Gastroesophageal sphincter (tissue), 3 donors: ENCODE measurements at regions not wholly inside any gene's neighbourhood (a gene's known extent, or its start where the extent isn't known, plus 50 kb on each side); places are given as distances from the start of the nearest gene placed in this dataset.

Source experiments
- CTCF ChIP-seq, 4 experiments: fragments of 200-600 bp in 2 of 4; fragments of 450-650 bp in 2 of 4; sonication (generic) in 1 of 4; IDR thresholded peaks; one replicate each; pipeline ENCODE4 v1.5.1; 2017 to 2019; ENCODE audit warnings: antibody characterized with exemption in 4 of 4, mild to moderate bottlenecking in 2 of 4, moderate library complexity in 2 of 4
- EP300 ChIP-seq: sonication (generic); formaldehyde crosslinking; IDR thresholded peaks from one replicate; pipeline ENCODE4 v1.6.1; 2017; ENCODE audit warnings: antibody characterized with exemption, mild to moderate bottlenecking
- POLR2A ChIP-seq, 2 donors: fragments of 450-650 bp; IDR thresholded peaks; one replicate each; pipeline ENCODE4 v1.6.1; 2017; ENCODE audit warnings: antibody characterized with exemption in 2 of 2, mild to moderate bottlenecking in 2 of 2, moderate library complexity in 1 of 2
- POLR2AphosphoS5 ChIP-seq: sonication (generic); formaldehyde crosslinking; IDR thresholded peaks from one replicate; pipeline ENCODE4 v1.6.1; 2017; ENCODE audit warnings: antibody characterized with exemption

GRCh38 chr5:136769900-136770684, 404.7 kb upstream of the TRPC7 start:
- TF ChIP-seq EP300 = no peak
- no peak for TF ChIP-seq POLR2AphosphoS5
- peak; percentile 34 to 70 (median 66) for TF ChIP-seq CTCF (IDR thresholded peaks at IDR 0.05)
- no peak for TF ChIP-seq POLR2A (IDR thresholded peaks at IDR 0.05)
